ENCODE measurements at regions not wholly inside any gene's neighbourhood (a gene's known extent, or its start where the extent isn't known, plus 50 kb on each side); places are given as distances from the start of the nearest gene placed in this dataset.

DNA sequence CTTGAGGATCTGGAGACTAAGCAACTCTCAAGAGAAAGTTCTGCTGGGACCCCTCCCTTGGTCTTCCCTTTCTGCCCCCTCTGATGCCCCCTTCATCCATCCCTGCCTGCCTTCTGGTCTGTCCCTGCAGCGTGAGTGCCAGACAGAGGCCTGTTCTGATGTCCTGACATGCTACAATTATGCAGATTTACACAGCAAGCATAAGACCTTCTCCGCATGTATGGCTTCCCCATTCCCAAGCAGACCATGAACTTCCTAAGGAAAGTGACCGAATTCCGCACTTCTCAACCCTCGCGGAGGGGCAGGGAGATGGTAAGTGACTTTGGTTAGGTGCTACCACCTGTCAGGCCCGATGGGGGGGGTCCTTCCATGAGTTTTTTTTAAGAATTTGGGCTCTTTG lies 150.1 kb upstream of the SDK2 start:
- no peak for TF ChIP-seq KLF16 (CRISPR knock-in tag; IDR thresholded peaks at IDR 0.05)
- TF ChIP-seq, protein P1, sequence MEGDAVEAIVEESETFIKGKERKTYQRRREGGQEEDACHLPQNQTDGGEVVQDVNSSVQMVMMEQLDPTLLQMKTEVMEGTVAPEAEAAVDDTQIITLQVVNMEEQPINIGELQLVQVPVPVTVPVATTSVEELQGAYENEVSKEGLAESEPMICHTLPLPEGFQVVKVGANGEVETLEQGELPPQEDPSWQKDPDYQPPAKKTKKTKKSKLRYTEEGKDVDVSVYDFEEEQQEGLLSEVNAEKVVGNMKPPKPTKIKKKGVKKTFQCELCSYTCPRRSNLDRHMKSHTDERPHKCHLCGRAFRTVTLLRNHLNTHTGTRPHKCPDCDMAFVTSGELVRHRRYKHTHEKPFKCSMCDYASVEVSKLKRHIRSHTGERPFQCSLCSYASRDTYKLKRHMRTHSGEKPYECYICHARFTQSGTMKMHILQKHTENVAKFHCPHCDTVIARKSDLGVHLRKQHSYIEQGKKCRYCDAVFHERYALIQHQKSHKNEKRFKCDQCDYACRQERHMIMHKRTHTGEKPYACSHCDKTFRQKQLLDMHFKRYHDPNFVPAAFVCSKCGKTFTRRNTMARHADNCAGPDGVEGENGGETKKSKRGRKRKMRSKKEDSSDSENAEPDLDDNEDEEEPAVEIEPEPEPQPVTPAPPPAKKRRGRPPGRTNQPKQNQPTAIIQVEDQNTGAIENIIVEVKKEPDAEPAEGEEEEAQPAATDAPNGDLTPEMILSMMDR (CRISPR knock-in tag; IDR thresholded peaks at IDR 0.05), result no peak
- no peak for TF ChIP-seq ZFP36 (IDR thresholded peaks at IDR 0.05; ENCODE audit: borderline replicate concordance, low read depth, low read length, partially characterized antibody)
- no peak for TF ChIP-seq SP1 (IDR thresholded peaks at IDR 0.05)
- no peak for TF ChIP-seq SP1 (CRISPR knock-in tag; IDR thresholded peaks at IDR 0.05)
- TF ChIP-seq, protein P2, sequence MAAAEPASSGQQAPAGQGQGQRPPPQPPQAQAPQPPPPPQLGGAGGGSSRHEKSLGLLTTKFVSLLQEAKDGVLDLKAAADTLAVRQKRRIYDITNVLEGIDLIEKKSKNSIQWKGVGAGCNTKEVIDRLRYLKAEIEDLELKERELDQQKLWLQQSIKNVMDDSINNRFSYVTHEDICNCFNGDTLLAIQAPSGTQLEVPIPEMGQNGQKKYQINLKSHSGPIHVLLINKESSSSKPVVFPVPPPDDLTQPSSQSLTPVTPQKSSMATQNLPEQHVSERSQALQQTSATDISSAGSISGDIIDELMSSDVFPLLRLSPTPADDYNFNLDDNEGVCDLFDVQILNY (CRISPR knock-in tag; conservative IDR thresholded peaks at IDR 0.05), result no peak
- no peak for TF ChIP-seq MYC (CRISPR knock-in tag; IDR thresholded peaks at IDR 0.05; ENCODE audit: borderline replicate concordance)
- TF ChIP-seq, protein P3, sequence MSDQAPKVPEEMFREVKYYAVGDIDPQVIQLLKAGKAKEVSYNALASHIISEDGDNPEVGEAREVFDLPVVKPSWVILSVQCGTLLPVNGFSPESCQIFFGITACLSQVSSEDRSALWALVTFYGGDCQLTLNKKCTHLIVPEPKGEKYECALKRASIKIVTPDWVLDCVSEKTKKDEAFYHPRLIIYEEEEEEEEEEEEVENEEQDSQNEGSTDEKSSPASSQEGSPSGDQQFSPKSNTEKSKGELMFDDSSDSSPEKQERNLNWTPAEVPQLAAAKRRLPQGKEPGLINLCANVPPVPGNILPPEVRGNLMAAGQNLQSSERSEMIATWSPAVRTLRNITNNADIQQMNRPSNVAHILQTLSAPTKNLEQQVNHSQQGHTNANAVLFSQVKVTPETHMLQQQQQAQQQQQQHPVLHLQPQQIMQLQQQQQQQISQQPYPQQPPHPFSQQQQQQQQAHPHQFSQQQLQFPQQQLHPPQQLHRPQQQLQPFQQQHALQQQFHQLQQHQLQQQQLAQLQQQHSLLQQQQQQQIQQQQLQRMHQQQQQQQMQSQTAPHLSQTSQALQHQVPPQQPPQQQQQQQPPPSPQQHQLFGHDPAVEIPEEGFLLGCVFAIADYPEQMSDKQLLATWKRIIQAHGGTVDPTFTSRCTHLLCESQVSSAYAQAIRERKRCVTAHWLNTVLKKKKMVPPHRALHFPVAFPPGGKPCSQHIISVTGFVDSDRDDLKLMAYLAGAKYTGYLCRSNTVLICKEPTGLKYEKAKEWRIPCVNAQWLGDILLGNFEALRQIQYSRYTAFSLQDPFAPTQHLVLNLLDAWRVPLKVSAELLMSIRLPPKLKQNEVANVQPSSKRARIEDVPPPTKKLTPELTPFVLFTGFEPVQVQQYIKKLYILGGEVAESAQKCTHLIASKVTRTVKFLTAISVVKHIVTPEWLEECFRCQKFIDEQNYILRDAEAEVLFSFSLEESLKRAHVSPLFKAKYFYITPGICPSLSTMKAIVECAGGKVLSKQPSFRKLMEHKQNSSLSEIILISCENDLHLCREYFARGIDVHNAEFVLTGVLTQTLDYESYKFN (CRISPR knock-in tag; conservative IDR thresholded peaks at IDR 0.05), result no peak
- TF ChIP-seq MXI1 (IDR thresholded peaks at IDR 0.05; ENCODE audit: borderline replicate concordance, low read depth, low read length), result no peak
- TF ChIP-seq ZNF335 (CRISPR knock-in tag; IDR thresholded peaks at IDR 0.05), result no peak

Measured in HepG2 (cell line).